Stimulated activated CD4-positive, alpha-beta T cell treated with anti-CD3 and anti-CD28 coated beads, Interleukin-4, amount 100 ng/mL, for 1 hour (primary cell): ENCODE measurements at regions not wholly inside any gene's neighbourhood (a gene's known extent, or its start where the extent isn't known, plus 50 kb on each side); places are given as distances from the start of the nearest gene placed in this dataset.

Experiments
- DNase-seq: peaks from one replicate; pipeline ENCODE4 v3.0.0-alpha.2; 2020

DNA sequence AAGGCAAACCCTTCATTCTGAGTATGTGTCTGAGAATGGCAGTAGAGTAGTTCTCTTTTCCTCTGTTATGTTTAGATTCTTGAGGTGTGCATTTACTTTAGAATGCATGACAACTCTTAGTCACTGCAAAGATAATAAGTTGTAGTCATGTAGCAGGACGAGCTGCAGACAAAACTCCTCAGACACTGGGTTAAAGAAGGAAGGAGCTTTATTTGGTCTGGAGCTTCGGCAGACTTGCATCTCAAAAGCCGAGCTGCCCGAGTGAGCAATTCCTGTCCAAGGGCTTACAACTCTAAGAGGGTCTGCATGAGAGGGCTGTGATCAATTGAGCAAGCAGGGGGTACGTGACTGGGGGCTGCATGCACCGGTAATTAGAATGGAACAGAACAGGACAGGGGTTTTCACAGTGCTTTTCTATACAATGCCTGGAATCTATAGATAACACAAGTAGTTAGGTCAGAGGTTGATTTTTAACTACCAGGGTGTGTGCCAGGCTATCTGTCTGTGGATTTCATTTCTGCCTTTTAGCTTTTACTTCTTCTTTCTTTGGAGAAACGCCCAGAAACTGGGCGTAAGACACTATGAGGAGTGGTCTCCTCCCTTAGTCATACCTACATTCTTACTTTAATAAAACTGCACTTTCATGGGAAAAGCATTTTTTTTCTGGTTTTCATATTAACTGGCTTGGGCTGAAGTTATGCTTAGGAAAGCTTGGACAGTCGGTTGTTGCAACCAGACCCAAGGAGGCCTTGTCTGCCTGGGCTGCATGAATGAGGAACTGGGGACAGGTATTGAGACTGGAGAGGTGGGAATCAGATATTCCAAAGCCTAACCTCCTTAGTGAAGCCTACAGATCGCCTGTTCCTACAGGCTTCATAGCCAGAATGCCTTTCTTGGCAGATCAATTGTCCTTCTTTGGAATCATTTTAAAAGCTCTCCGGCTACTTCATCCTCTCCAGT, 115.1 kb downstream of the RHOU start:
- DNase-seq = no peak

DNA sequence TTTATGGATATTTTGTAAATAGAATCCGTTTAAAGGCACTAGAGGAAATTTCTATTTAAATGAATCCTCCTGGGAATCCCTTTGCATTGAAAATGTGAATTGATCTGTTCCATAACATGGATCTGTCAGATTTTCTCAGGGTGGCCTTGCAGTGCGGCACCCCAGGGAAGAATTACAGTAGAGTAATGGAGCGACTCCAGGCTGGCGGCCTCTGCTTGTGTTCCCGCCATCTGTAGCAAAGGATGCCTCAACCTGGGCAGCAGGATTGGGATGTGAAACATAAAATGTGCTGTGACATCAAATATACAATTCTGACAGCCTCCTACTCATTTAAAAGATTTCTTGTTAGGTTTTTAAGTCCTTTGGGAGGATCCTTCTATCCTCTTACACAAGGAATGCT, 115.9 kb downstream of the RHOU start:
- DNase-seq = no peak

DNA sequence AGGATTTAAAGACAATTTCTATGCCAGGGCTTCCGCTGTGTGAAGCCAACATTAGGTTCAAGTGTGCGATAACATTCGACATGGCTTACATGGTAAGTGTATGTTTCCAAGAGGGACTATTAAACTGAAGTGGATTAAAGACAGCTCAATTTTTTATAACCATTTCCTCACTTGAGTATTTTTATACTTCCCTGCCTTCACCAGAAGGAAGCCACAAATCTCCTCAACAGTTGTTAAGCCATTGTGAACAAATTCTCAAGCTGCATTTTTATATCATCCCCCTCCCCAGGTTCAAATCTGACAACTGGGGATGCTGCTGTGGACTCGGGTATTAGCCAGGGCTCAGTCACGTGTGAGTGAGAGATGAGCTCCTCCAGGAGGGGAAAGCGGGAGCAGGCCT, 116.3 kb downstream of the RHOU start:
- DNase-seq = no peak

DNA sequence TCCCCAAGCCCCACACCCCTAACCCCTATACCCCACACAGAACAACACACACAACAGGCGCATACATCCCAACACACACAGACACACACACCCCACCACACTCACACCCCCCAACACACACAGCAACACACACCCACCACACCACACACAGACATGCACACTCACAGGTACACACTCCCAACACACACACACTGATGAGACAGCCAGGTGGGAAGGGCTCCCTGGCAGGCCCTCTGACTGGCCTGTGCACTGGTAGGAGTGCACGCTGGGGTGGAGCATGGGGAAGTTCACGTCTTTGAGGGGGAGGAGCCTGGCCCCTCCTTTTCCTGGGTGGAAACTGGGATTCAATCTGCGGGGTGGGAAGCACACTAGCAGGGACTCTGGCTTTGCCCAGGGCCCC, 116.7 kb downstream of the RHOU start:
- no peak for DNase-seq

DNA sequence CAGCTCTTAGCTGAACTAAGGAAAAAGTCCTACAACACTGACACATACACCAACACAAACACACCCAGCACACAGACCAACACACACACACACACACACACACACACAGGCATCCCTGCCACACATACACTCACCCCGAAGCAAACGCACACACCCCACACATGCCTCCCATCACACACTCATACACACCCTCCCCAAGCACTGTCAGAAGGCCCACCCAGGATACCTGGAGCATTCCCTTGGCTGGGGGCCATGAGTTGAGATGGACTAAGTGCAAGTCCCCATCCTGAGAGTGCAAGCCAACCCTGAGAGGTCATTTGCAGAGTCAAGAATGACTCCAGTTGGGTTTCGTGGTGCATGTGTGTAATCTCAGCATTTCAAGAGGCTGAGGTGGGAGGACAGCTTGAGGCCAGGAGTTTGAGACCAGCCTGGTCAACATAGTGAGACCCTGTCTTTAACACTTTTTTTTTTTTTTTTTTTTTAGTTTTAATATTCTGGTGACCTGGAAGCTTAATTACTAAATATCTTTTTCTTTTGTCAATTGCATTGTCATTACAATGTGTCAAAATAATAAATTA, 117.3 kb downstream of the RHOU start:
- no peak for DNase-seq

DNA sequence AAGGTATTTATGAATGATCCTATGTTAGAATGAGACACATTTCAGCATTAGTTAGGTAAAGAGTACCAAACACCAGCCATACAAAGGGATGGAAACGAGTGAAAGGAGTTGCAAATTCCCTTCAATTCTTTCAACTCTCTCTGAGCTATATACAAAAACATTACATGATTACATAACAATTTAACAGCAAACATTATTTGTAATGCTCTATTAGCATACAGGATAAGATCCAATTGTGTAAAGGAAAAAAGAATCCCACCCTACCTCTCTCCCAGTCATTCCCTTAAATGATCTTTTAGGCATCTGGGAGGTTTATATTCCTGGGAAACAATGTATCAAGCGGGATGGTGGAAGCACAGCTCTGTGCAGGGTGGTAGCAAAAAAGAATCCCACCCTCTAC, 117.9 kb downstream of the RHOU start:
- DNase-seq = no peak

DNA sequence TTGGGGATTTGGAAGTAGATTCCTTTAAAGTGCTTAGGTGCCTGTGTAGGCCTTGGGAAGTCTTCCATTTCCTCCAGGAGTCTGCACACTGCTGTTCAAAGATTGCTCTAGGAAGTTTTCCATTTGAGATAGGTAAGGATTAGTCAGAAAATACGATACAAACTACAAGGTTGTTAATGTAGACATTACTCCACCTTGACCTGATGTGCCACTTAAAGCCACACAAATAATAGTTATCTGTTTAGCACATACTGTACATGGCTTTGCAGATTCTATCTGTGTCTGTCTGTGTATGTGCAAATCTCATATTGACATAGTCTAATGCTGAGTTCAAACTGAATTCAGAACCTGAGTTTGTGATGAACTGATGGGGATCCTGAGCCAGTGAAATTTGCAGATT, 118.4 kb downstream of the RHOU start:
- DNase-seq = no peak

DNA sequence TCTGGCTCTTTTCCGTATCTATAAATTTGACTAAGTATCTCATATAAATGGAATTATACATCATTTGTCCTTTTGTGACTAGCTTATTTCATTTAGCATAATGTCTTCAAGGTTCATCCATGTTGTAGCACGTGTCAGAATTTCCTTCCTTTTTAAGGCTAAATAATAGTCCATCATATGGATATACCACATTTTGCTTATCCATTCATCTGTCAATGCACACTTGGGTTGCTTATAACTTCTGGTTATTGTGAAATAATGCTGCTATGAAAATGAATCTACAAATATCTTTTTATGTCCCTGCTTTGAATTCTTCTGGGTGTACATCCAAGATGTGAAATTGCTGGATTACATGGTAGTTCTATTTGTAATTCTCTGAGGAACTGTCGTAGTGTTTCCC, 119.6 kb downstream of the RHOU start:
- no peak for DNase-seq

DNA sequence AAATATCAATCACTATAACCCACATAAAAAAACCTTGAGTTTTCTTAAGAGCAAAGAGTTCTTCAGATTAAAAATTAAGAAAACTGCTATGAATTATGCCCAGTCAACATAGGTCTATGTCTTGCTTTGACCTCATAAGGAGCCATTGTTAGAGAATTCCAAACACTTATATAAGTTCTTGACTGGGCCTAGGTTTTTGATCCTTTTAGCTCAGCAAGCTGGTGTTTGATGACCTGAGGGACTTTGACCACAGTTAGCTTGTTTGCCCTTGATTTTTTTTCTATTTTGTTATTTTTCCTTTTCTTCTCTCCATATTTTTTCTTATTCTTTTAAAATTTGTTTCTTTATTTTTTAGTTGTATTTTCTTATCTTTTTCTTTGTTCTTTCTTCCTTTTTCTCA, 122.3 kb downstream of the RHOU start:
- no peak for DNase-seq

DNA sequence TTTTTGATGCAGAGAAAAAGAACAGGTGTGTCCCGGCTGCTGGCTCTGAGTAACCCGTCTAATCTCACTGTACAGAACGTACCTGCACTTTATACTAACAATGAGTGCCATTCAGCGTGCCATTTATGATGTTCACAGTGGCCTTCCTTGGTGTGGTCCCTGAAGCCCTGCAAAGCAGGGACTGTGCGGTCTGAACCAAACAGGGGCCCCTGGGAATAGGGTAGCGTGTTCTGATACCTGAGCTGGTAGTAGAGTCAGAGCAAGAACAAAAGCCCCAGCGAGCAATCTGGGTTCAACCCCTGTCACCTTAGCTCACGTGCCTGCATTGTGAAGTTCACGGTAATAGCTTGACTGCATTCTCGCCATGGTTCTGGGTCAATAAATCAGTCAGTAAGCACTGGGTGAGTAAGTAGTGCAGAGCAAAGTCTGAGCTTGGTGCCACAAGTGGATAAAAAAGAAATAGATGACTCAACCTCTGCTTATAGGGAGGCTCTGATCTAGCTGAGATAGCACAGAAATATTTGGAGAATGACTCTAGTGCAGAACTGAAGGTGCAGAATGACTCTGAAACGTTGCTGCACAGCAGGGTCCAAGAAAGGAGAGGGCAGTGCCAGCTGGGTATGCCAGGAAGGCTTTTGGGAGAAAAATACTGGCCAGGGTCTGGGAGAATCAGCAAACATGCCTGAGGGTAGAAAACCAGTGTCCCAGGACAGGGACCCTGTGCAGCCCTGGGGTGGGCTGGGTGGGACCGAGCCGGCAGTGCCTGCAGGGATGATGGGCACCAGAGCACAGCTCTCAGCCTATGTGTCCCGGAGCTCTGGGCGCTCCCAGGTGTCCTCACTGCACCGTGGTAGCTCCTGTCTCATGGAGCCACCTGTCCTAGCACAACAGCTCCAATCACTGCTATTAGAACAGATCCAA, 125.9 kb downstream of the RHOU start:
- DNase-seq = no peak

DNA sequence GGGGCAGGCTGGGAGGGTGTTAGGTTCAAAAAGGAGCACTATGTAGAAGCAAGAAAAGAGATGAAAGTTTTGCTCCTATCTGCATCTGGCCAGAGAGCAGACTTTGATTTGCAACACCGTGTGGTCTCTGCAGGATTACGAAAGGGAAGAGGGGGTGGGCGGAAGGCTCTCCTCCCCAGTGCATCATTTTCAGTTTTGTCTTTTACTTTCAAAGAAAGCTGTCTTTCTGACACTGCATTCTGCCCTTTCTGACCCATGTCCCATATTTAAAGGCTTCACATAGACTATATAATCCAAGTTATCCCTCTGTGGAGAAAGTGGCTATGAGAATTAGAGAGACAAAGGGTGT, 126.5 kb downstream of the RHOU start:
- DNase-seq = no peak

DNA sequence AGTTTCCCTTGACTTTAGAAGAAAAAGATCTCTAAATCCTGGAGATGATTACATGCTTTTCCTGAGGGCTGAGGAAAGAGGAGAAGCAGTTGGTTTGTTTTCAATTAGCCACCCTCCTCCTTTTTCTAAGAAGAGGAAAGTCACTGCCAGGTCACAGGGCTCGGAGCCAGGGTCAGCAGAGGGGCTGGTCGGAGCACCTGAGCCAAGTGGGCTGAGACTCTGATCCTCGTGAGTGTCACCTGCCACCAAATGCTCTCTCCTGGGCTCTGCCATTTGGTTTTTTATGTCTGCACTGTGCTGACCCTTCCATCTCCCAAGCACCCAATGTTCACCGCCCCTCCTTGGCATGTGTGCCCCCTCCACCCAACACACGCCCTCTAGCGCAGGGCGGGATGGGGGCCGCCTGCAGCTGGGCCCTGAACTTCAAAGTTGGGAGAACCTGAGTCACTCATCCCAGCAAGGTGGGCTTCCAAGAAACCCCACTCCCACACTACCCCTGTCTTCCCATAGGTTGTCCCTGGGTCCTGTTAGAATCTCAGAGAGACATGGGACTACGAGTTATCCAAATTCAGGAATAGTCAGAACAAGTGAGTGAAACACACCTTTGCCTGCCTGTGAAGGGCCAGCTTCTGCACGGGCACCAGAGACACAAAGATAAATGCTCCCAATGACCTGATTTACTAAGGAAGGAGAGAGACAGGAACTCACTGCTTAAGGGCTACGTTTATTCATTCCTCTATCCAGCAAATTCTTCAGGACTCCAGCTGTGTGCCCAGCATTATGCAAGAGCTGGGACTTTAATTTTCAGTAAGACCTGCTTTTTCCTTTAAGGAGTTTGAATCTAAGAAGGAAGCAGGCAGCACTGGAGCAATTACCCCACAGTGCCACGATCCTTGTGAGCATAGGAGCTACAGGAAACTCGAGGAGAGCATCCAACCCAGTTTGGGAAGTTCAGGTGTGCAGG, 127.5 kb downstream of the RHOU start:
- DNase-seq = no peak

DNA sequence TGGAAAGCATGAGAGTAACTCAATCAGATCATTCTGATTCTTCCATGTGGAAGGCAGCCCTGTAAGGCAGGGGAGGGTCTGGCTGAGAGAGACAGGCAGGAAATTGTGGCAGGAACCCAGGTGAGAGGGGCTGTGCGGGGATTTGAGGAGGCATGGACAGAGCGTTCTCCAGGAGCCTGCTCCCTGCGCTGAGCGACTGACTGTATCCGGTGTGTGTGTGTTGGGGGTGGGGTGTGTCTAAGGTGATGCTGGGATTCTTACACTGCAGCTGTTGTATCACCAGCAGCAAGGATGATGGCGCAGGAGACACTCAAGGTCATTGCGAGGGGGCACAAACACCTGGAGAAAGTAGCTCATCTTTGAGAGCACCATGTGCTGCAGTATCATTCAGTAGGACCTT, 128.5 kb downstream of the RHOU start:
- DNase-seq = no peak

DNA sequence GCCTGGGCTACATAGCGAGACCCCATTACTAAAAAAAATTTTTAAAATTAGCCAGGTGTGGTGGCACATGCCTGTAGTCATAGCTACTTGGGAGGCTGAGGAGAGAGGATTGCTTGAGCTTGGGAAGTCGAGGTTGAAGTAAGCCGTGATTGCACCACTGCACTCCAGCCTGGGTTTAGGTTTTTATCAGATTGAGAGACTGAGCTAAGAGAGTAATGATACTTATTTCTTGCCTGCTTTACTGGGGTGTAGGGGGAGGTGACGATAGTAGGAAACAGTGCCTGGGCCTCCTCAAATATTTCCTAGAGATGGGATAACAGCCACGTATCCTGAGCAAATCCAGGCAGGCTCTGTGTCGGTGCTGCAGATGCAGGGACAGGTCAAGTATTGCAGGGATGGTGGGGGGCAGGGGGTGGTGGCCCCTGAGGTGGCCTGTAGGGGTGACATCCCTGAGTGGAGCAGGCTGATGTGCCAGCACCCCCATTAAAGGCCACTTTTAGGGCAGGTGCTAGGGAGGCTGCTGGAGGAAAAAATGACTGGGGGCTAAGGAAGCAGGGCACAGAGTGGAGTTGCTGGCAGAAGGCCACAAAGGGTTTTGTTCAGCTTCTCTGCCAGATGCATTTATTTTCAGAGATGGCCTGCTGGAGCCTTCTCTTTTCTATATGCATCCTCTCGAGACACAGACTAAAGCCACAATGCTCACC, 130.5 kb downstream of the RHOU start:
- no peak for DNase-seq

DNA sequence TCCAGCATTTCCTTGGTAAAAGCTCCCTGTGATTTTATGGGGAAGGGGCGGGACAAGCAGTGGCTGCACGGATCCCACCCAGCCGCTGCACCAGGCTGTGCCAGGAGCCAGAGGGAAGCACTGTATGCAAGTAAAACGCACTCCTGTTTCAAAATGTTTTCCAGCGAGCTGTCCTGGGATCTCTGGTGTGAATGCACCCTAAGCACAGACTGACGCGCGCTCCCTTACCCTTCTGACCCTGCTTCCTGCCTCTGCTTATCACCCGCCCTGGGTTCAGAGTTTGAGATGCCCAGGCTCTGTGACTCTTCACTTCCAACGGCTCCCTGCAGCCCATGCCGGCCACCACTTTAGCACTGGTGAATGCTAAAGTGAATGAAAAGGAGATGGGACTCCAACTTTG, 131.2 kb downstream of the RHOU start:
- DNase-seq = no peak

DNA sequence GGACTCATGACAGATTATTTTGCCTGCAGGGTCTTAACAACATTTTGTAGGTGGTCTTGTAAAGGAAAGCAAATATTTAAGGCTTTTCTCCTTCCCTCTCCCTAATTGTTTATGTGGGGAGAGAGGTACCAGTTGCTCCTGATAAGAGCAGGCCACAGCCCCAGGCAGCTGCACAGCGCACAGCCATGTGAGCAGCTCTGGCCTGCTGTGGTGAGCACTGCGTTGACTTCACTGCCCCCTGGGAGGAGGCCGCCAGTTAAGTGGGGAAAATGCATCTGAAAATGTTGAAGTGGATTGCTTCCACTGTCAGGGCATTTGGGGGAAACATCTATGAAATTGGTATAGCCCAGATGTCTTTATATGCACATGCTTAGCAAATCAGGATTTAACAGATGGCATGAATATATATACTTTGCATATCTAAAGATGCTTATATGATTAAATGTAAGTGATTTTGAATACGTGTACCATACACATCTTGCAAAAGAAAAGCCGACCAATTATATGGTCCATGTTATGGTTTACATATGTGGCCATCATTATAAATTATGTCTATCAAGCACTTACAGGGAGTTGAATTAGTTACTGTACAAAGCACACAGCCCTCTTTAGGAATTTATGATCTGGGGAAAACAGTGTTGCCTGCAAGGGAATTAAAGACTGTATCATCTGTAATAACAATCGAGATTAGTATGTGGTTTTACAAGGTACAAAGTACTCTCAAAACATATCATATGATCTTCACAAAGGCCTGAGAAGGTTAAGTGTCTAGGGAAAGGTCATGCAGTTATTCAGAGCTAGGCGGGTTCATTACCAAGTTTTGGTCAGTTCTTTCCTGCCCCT, 132.1 kb downstream of the RHOU start:
- no peak for DNase-seq

DNA sequence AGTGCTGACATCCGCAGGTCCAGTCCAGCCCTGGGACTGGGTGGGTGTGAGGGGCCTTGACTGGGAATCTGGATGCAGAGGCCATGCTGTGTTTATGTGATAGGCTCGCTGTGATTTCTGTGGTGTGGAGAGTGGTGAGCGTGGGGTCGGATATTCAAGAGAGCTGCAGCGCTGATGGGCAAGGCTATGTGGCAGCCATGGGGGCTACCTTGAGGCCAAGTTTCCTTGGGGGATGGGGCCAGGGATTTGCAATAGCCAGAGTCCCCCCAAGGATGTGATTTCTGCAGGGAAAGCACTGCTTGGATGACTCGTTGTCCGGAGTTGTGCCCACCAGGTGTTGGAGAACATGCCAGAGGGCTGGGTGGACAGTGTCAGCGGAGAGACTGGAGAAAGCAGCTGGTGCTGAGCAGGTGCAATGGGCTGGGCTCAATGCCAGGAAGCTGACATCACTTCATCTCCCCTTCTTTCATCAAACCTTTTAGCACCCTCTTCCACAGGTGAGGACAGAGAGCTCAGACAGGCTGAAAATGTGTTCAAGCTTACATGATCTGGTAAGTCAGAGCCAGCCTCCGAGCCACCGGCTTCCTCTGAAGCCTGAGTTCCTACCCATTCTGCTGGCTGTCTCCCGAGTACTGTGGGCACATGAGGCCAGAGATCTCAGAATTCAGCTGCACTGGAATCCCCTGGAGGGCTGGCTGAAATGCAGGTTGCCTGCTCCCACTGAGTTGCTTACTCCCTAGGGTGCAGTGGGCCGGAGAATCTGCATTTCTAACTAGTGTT, 132.9 kb downstream of the RHOU start:
- DNase-seq = no peak

DNA sequence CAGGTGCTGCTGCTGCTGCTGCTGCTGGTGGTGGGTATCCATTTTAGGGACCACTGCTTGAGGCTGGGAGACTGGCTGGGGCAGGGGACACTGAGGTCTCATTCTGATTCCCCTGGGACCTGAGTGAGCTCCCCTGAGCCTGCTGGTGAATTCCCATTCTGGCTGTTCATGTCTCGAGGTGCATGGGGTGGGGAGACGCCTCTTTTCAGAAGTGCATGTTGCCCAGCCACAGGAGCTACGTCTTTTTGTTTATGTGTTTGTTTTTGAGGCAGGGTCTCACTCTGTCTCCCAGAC, 133.4 kb downstream of the RHOU start:
- no peak for DNase-seq

DNA sequence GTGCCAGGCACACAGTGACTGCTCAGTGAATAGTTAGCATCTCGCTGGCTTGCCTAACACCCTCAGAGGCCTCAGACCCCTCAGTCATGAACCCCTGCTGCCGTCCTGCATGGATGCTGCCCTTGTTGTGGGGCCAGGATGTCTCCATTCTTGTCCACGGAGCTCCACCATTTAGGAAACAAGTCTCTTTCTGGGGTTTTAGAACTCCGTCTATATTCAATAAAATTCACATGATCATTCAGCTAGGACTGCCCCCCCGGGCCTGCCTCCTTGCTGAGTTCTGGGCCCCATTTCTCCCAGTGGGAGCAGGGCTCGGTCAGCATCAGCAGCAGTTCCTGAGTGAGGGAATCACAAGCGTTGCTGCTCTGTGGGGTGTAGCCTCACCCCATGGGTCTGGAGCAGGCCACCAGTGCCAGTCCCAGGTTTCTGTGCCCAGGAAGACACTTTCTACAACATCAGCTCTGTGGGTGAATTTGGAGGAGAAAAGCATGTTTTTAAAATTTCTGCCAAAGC, 134.1 kb downstream of the RHOU start:
- no peak for DNase-seq
